ENCODE measurements at regions not wholly inside any gene's neighbourhood (a gene's known extent, or its start where the extent isn't known, plus 50 kb on each side); places are given as distances from the start of the nearest gene placed in this dataset.

- no peak for DNase-seq
Observed at GRCh38 chr17:77899498-77899897, 59.0 kb upstream of the TNRC6C start.

- no peak for DNase-seq
Observed at GRCh38 chr17:77901481-77901880, 57.0 kb upstream of the TNRC6C start.

- no peak for DNase-seq
Observed at GRCh38 chr17:77905266-77905665, 53.2 kb upstream of the TNRC6C start.

- no peak for DNase-seq
Observed at GRCh38 chr17:77905766-77906165, 52.7 kb upstream of the TNRC6C start.

GRCh38 chr17:77906377-77906871 lies 52.1 kb upstream of the TNRC6C start:
- no peak for DNase-seq

GRCh38 chr17:77907497-77908461 lies 50.7 kb upstream of the TNRC6C start:
- DNase-seq = no peak

- no peak for DNase-seq
Observed at GRCh38 chr17:77908501-77908900, 50.0 kb upstream of the TNRC6C start.
